ENCODE measurements at regions not wholly inside any gene's neighbourhood (a gene's known extent, or its start where the extent isn't known, plus 50 kb on each side); places are given as distances from the start of the nearest gene placed in this dataset.

GRCh38 chr1:38507563-38507962 lies 352.0 kb downstream of the RRAGC start:
- Histone ChIP-seq H3K27me3 (replicated peaks; ENCODE audit: control insufficient read depth, insufficient read depth, low read length) (no peaks in the 10 kb centered on the region; the same call in 1 of the 2 replicates), H3K36me3 (ENCODE audit: control insufficient read depth, insufficient read depth, low read length) (no peaks in the 10 kb centered on the region), H3K4me3 (replicated peaks; ENCODE audit: low read depth, low read length) (no peak overlapping the region)
- no peak for TF ChIP-seq CTCF (IDR thresholded peaks at IDR 0.05; ENCODE audit: insufficient read depth, low read length, poor library complexity, severe bottlenecking)
- DNase-seq (ENCODE audit: extremely low read depth, insufficient read length), result no peak

GRCh38 chr1:38505944-38506343 lies 353.6 kb downstream of the RRAGC start:
- TF ChIP-seq CTCF (IDR thresholded peaks at IDR 0.05; ENCODE audit: insufficient read depth, low read length, poor library complexity, severe bottlenecking), result no peak
- Histone ChIP-seq H3K27me3 (replicated peaks; ENCODE audit: control insufficient read depth, insufficient read depth, low read length) (no peaks in the 10 kb centered on the region; the same call in 1 of the 2 replicates), H3K4me3 (replicated peaks; ENCODE audit: low read depth, low read length) (no peak overlapping the region), H3K36me3 (ENCODE audit: control insufficient read depth, insufficient read depth, low read length) (no peaks in the 10 kb centered on the region)
- no peak for DNase-seq (ENCODE audit: extremely low read depth, insufficient read length)

GRCh38 chr1:38502758-38503157 lies 356.8 kb downstream of the RRAGC start:
- H3K27me3 ChIP-seq (replicated peaks; ENCODE audit: control insufficient read depth, insufficient read depth, low read length), result no peaks in the 10 kb centered on the region
- peak; percentile 50 for TF ChIP-seq CTCF (IDR thresholded peaks at IDR 0.05; ENCODE audit: insufficient read depth, low read length, poor library complexity, severe bottlenecking)
- DNase-seq (ENCODE audit: extremely low read depth, insufficient read length), result no peak

GRCh38 chr1:38500891-38501290 lies 358.7 kb downstream of the RRAGC start:
- no peak for TF ChIP-seq CTCF (IDR thresholded peaks at IDR 0.05; ENCODE audit: insufficient read depth, low read length, poor library complexity, severe bottlenecking)
- DNase-seq (ENCODE audit: extremely low read depth, insufficient read length), result no peak
- H3K27me3 ChIP-seq (replicated peaks; ENCODE audit: control insufficient read depth, insufficient read depth, low read length), result no peaks in the 10 kb centered on the region
- H3K36me3 ChIP-seq (ENCODE audit: control insufficient read depth, insufficient read depth, low read length), result no peaks in the 10 kb centered on the region
- H3K4me3 ChIP-seq (replicated peaks; ENCODE audit: low read depth, low read length), result no peak overlapping the region

More at GRCh38 chr1:38502758-38503157, 356.8 kb downstream of the RRAGC start:
- no peaks in the 10 kb centered on the region for H3K36me3 ChIP-seq (ENCODE audit: control insufficient read depth, insufficient read depth, low read length)
- H3K4me3 ChIP-seq (replicated peaks; ENCODE audit: low read depth, low read length), result no peak overlapping the region

GRCh38 chr1:38500352-38500751 lies 359.2 kb downstream of the RRAGC start:
- no peak overlapping the region for H3K4me3 ChIP-seq (replicated peaks; ENCODE audit: low read depth, low read length)
- DNase-seq (ENCODE audit: extremely low read depth, insufficient read length), result no peak
- peak; percentile 51 for TF ChIP-seq CTCF (IDR thresholded peaks at IDR 0.05; ENCODE audit: insufficient read depth, low read length, poor library complexity, severe bottlenecking)
- H3K36me3 ChIP-seq (ENCODE audit: control insufficient read depth, insufficient read depth, low read length), result no peaks in the 10 kb centered on the region
- H3K27me3 ChIP-seq (replicated peaks; ENCODE audit: control insufficient read depth, insufficient read depth, low read length), result no peaks in the 10 kb centered on the region

- no peak overlapping the region for H3K4me3 ChIP-seq (replicated peaks; ENCODE audit: low read depth, low read length)
- H3K27me3 ChIP-seq (replicated peaks; ENCODE audit: control insufficient read depth, insufficient read depth, low read length), result no peaks in the 10 kb centered on the region
- TF ChIP-seq CTCF (IDR thresholded peaks at IDR 0.05; ENCODE audit: insufficient read depth, low read length, poor library complexity, severe bottlenecking), result no peak
- H3K36me3 ChIP-seq (ENCODE audit: control insufficient read depth, insufficient read depth, low read length), result no peaks in the 10 kb centered on the region
- peak; percentile 18 for DNase-seq (ENCODE audit: extremely low read depth, insufficient read length)
Observed at GRCh38 chr1:38498686-38499085, 360.9 kb downstream of the RRAGC start.

Data from GM06990 (cell line).